G401.6 (cell line): ENCODE measurements at regions not wholly inside any gene's neighbourhood (a gene's known extent, or its start where the extent isn't known, plus 50 kb on each side); places are given as distances from the start of the nearest gene placed in this dataset.

Experiments used
- FAIRE-seq: peaks from 2 replicates; lab custom pipeline; 2012; peaks lifted over from hg19 to GRCh38; lab: Jason Lieb, UNC

DNA sequence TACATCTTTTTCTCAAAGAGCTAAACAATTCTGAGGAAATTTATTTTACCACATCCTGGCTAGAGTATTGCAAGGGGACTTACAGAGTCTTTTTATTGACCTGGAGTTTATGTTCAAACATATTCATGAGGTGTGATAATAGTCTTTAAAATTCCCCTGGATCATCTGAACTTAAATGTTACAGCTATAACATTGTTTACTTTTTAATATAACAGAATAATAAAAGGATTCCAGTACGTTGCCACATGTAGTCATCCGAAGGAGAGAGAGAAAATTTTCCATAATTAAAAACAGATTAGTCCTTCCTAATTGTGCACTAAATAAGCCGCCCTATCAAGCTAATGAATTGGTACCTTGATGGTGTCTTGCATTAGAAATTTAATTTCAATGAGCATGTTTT lies 765.4 kb upstream of the MAP3K7 start:
- no peak for FAIRE-seq

DNA sequence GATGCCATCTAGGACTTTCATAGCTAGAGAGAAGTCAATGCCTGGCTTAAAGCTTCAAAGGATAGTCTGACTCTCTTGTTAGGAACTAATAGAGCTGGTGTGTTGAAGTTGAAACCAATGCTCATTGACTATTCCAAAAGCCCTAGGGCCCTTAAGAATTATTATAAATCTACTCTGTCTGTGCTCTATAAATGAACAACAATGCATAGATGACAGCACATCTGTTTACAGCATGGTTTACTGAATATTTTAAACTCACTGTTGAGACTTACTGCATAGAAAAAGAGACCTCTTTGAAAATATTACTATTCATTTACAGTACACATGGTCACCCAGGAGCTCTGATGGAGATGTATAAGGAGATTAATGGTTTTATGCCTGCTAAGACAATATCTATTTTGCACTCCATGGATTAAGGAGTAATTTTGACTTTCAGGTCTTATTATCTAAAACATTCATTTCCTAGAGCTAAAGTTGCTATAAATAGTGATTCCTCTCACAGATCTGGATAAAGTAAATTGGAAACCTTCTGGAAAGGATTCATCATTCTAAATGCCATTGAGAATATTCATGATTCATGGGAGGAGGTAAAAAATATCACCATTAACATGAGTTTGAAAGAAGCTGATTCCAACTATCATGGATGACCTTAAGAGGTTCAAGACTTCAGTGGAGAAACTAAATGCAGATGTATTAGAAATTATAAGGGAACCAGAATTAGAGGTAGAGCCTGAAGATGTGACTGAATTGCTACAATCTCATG lies 763.5 kb upstream of the MAP3K7 start:
- FAIRE-seq = no peak

DNA sequence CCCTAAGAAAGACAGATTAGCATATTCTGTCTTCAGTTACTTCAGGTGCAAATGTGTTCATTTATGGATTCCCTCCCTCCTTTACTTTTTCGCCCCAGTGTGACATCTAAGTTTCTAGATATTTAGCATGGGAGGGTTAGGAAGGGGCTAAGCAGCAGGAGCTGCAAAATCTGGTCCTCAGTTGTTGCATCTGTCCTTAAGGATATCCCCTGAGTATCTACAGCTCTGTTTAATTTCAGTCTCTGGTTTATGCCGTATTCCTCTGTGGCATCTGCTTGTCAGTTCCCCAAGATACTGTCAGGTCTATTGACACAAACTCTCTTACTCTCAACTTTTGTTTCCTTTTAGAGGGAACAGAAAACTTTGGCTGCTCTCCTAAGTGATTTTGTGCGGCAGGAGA lies 754.6 kb upstream of the MAP3K7 start:
- no peak for FAIRE-seq

DNA sequence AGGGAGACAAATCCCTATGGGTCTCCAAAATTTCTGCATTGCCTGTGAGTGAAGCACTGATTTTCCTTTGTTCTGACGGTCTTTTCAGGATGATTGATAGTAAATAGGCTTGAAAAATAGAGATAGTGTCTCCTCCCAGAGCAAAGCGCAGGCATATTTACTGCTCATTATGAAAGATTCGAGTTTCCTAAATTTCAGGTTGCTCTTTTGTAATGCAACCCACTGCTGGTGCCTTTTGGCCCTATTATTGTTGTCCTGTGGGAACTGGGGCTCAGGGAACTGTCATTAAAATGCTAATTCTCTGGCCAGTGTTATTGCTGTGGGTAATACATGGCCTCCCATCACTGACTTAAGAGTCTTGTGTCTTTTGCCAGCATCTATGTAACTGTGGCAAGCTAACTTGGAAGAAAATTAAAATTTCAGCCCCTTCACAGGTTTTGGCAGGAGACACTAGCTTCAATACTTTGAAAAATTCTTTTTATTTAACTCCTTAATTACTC lies 754.1 kb upstream of the MAP3K7 start:
- no peak for FAIRE-seq

DNA sequence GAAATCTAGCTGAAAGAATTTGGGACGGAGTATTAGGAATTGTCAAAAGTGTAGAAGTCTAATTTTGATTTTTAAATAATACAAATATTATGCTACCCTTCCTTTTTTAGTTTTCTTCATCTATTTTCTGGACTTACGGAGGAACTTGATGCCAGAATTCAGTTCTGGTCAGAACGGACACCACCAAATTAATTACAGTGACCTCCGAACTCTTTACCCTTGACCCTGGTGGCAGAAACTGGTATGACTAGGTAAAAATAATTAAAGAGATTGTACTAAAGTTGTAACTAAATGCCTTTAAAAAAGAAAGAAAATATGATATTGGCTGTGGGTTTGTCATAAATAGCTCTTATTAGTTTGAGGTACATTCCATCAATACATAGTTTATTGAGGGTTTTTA lies 751.1 kb upstream of the MAP3K7 start:
- FAIRE-seq = no peak

DNA sequence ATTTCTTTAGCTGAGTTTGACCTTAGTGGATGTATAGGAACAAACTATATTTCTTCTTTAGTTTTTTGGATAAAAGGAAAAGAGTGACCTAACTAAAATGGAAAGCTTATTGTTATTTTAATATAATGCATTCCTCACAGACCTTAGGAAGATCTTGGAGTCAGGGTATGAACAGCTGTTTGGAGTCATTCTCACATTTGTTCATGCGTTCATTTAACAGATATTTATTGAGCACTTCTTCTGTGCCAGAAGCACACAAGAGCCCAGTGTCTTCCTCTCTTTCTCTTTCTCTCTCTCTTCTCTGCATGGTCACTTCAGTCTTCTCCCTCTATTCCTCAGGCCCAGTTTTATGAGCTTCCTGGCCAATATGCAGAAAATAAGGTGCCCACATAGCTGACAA lies 744.0 kb upstream of the MAP3K7 start:
- FAIRE-seq = no peak

DNA sequence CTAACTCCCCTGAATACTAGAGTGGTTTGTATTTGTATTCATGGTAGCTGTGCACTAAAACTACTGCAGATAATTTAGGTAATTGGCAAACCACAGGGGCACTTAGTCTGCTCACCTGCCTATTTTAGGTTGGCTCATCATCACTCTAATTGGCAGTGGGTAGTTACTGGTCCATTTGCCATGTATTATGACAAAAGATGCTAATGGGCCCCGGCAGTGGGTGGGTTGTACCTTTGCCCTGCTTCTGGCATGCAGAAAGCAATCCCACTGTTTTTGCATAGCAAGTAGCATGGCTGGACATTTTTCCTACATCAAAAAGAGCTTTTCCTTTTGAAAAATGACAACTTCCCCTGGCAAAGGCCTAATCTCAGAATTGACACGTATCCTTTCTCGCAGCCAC lies 741.4 kb upstream of the MAP3K7 start:
- FAIRE-seq = no peak

DNA sequence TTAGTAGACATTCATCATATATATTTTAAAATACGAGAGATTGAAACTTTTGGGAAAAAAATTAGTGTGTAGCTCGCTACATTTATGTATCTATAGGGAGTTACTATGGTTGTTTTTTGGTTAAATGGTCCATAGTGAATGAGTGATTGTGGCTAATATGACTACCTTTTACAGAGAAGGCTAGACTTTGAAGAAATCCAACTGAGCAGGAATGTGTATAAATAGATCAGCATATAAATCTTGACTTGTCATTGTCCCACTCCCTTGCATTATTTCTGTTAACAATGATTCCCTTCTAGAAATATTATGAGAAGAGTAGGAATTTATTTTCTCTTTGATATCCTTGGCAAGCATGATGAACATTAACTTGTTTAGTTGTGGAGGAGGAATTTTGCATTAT lies 737.8 kb upstream of the MAP3K7 start:
- no peak for FAIRE-seq

DNA sequence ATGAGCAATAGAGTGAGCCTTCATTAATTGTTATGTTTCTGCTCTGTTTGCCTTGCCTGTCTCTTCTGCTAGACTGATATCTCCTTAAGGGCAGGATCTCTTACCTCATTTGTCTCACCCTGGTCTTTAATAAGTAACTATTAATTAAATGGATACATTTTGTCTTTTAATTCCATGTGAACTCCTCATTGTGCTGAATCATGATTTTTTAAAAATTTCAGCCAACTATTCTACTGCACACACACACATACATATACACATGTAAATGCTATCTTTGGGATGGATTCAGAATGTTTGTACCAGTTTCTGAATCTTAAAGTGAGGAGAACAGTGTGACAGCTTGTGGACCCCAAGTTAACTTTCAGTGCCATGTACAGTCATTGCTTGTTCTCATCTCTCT lies 731.1 kb upstream of the MAP3K7 start:
- FAIRE-seq = no peak

DNA sequence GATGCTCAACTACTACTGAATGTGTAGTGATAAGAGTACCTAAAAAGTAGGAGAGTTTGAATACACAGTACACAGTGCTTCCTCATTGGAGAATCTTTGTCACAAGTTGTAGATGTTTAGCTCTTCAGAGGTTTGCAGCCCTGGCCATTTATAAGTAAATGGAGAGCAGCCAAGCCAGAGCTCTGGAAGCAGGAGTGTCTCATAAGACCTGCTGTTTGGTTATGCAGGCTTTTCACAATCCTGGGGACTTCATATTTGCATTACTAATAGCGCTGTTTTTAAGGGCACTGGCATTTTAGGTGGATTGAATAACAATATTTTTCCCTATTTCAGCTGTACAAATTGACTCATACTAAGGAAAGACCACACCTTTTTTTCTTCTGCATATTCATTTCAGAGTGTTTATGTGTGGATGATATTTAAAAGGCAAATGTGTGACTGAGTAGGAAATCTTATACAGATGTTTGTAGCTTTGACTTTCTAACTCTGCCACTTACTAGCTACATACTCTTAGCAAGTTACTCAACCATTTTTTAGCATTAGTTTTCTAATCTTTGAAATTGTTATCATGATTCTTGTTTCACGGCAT lies 730.5 kb upstream of the MAP3K7 start:
- FAIRE-seq = no peak

DNA sequence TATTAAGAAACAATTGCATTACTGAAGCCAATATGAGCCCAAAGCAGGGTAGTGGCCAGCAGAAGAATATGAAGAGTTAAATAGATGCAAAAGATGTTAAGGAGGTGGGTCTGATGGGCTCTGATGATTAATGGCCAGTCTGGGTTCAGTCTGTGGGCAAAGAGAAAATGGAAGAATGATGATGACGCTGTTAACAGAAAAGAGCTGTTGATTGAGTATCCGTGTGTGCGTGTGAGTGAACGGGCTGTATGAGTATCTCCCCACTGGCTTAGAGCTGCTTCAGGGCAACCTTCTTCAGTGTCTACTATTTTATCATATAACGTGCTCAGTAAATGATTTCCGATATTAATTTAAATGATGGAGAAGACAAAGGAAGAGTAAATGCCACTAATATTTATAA lies 723.3 kb upstream of the MAP3K7 start:
- no peak for FAIRE-seq

DNA sequence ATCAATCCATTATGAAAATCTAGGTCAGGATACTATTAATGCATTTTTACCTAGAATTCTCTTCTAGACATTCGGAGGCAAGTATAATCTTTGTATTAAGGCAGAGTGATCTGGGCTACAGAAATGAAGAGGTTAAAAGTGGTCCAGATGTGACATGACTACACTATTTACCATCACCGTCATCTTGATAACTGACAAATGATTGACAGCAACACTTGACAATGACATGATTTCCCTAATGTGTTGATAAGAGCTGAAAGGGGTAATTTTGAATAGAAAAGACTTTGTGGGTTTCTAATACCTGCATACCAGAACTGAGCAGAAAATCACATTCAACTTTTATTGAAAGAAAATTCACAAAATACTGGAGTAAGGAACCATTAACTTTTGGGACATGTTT lies 718.9 kb upstream of the MAP3K7 start:
- no peak for FAIRE-seq

DNA sequence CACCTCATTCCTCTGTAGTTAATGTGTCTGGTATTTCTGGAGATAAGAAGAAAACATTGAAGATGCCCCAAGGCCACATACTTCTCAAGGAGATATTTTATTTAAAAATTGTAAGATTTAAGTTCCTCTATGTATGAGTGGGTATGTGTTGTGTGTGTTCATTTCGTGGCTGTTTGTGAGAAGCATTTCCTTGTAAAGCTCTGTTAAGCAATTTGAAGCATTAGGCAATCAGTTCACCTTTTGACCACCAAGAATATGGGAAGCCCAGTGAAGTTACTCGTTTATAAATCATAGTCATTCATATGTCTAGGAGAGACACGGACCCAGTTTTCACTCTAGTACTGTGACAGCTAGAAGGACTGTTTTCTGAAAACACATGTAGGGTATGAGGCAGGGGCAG lies 717.6 kb upstream of the MAP3K7 start:
- FAIRE-seq = no peak

DNA sequence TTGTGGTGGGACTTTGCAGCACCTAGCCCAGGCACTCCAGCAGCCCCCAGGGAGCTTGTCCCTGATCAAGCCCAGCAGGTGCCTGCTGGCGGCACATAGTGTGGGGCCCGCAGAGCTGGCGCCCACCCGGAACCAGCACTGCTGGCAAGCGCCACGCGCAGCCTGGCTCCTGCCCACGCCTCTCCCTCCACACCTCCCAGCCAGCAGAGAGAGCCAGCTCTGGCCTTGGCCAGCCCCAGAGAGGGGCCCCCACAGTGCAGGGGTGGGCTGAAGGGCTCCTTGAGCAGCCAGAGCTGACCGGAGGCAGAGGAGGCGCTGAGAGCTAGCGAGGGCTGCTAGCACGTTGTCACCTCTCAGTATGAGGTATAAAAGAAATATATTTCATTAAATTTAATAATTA lies 716.5 kb upstream of the MAP3K7 start:
- FAIRE-seq = no peak

DNA sequence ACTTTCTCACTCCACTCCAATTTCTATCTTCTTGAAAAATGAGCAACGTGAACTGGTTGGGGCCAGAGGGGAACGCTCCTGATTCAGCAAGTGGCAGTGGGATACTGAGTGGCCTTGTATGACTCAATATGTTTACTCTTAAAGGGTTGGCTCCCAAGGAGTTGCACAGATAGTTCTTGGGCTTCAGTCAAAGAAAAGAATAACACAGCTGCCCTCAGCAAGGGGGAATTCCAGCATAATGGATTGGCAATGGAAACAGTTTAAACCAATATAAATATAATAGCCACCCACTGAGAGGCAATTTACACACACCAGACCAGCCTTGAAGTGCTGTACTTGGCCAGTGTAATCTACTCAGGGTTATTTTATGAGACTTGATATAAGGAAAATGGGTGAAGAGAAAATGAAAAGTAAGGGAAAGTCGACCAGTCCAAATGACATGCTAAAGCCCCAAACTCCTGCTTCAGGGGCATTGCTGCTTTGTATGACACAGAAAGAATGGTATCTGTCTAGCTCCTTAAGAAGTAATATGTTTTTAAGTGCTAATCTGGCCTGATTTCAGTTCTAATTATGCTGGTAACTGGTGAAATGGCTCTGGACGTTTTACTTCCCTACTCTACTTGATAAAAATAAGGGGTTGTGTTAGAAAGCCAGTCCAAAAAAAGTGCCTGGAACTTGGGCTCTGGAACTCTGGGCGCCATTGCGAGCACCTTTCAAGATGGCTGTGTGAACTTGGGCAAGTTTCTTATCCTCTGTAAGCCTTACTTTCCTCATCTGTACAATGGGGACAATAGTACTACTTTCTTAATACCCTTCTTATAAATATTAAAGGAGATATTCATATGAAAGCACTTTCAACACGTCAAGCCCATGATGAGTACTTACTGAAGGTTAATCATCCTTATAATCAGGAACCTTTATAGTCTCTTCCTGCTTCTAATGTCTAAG lies 712.9 kb upstream of the MAP3K7 start:
- no peak for FAIRE-seq

DNA sequence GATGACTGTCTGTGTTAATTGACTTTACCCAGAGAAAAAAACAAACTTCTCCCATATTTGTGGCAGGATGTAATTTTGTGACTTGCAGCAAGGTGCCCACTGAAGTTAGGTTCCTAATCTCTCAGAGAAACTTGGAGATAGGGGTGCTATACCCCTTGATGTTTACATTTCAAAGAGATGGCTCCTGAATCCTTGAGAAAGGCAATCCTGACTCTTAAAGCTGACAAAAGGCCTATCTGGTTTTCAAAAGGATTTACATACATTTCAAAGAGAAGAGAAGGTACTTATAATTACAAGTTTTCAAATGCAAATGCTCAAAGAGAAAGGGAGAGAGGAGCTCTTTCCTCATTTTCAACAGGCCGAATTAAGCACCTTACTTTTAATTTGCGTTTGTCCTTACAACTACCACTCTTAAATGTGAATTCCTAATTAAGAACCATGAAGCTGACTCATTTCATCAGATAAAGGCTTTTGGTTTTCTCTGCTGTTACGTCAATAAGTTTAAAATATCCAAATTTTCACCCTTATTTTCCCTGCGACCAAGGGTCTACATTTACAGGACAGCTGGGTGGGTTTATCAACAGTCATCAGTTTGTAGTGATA lies 711.8 kb upstream of the MAP3K7 start:
- no peak for FAIRE-seq

DNA sequence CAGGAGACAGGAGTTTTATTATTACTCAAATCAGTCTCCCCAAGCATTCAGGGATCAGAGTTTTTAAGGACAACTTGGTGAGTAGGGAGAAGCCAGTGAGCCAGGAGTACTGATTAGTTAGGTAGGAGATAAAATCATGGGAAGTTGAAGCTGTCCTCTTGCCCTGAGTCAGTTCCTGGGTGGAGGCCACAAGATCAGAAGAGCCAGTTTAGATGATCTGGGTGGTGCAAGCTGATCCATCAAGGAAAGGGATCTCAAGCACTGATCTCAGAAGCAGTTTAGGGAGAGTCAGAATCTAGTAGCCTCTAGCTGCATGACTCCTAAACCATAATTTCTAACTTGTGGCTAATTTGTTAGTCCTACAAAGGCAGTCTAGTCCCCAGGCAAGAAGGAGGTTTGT lies 706.5 kb upstream of the MAP3K7 start:
- no peak for FAIRE-seq

DNA sequence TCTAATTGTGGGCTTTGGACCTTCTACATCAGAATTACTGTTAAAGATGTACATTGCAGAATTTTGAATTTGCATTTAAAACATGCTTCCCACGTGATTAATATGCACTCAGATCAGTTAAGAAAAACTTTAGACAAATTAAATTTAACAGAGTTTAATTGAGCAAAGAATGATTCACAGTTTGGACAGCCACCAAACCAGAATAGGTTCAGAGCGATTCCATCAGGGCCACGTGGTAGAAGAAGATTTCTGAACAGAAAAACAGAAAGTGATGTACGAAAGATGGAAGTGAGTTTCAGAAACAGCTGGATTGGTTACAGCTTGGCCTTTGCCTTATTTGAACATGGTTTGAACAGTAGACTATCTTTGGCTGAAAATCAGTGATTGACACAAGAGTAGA lies 704.2 kb upstream of the MAP3K7 start:
- no peak for FAIRE-seq

DNA sequence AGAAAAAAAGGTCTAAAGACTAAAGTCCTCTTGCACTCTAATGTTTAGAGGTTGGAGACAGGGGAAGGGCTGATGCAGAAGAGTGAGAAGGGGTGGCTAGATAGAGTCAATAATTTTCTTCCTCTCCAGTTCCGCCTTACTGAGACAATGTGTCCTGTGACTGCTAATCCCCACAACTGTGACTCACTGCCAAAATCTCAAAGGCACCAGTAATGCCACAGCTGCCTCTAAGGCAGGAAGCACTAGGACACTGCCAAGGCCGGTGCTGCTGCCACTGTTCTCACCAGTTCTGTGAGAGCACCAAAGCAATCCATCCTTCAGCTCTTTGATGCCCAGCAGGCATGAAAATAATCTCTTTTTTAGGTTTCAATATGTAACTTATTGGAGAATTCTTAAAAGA lies 701.9 kb upstream of the MAP3K7 start:
- no peak for FAIRE-seq

DNA sequence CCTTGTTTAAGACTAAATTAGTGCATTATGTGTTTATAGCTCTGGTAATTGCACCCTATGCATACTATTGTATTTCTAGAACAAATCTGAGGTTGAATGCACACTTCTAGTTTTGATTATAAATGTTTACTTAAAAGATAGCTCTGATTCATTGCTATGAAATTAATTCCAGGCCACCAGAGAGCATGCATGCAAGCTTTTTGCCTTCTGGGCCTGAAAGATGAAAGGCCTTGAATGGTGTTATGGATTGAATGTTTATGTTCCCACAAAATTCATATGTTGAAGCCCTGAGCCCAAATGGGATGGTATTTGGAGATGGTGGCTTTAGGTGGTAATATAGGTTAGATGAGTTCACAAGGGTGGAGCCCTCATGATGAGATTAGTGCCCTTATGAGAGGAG lies 695.0 kb upstream of the MAP3K7 start:
- no peak for FAIRE-seq

DNA sequence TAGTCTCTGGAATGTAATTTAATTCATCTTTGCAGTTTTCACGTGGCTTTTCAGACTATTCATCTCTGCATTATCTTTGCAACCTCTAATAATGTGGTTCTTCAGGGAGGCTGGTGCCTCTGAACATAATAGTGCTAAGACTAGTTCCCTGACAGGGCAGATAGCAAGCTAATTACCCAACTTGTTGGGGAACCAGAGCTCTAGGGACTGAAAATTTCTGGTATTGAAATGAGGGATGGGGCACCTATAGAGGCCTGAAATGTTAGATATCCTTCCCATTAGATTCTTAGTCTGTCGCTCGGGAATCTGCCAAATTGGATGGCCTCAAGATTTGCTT lies 693.6 kb upstream of the MAP3K7 start:
- FAIRE-seq = no peak

DNA sequence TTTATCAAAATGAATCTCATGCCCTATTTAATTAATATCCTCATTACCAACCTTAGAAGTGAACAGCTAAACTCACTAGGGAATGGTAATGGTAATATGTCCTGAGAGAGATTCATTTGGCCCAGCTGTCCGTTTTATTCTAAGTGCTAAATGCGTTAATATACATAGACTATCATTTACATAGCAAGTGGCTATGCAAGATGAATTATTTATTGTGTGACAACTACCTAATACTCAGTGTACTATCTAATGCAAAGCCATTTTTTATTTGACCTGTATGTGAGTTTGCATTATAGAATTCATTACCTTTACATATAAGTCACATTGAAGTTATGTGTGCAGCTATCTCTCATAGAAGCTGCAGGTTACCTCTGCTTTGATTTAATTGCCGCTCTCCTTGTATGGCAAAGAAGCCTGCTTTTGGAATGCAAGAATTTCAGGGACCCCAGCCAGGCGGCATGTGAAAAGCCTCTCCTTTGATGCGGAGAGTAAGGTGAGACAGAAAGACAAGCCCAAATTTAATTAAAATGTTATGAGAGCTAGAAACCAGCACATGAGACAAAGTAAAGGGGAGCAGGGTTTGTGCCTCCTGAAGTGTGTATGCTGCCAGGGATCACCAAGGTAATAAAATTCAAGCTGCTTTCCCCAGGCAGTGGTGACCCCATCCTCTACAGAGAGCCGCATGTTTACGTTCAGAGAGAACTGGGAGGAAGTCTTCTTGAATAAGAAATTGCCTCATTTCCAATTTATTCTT lies 693.0 kb upstream of the MAP3K7 start:
- FAIRE-seq = no peak
